NB4 (cell line): ENCODE measurements at regions not wholly inside any gene's neighbourhood (a gene's known extent, or its start where the extent isn't known, plus 50 kb on each side); places are given as distances from the start of the nearest gene placed in this dataset.
"Not testable (repeated sequence)": the region's sequence is repeated elsewhere in the genome, so short reads cannot be mapped to it uniquely, and the experiment has no call there.

Experiments
- CTCF ChIP-seq: IDR thresholded peaks from one replicate; pipeline ENCODE4 v1.5.1; 2012; ENCODE audit warnings: low read depth, low read length
- MYC ChIP-seq: IDR thresholded peaks from 2 replicates; pipeline ENCODE4 v1.6.1; 2011; ENCODE audit warnings: low read depth, low read length
- POLR2A ChIP-seq: IDR thresholded peaks from 2 replicates; pipeline ENCODE4 v1.6.1; 2011; ENCODE audit warnings: mild to moderate bottlenecking; ENCODE audit not compliant: insufficient read length; ENCODE audit errors: extremely low read depth
- TF ChIP-seq, protein P1 (sequence below): IDR thresholded peaks from 2 replicates; pipeline ENCODE4 v1.6.1; 2011; ENCODE audit warnings: low read depth, low read length

- TF ChIP-seq POLR2A, CTCF, MYC: not testable (repeated sequence)
- TF ChIP-seq, protein P1, sequence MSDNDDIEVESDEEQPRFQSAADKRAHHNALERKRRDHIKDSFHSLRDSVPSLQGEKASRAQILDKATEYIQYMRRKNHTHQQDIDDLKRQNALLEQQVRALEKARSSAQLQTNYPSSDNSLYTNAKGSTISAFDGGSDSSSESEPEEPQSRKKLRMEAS, result not testable (repeated sequence)
Observed at GRCh38 chr1:120299433-120300057, 115.3 kb upstream of the NBPF8 start.
